ENCODE measurements at regions not wholly inside any gene's neighbourhood (a gene's known extent, or its start where the extent isn't known, plus 50 kb on each side); places are given as distances from the start of the nearest gene placed in this dataset.

DNA sequence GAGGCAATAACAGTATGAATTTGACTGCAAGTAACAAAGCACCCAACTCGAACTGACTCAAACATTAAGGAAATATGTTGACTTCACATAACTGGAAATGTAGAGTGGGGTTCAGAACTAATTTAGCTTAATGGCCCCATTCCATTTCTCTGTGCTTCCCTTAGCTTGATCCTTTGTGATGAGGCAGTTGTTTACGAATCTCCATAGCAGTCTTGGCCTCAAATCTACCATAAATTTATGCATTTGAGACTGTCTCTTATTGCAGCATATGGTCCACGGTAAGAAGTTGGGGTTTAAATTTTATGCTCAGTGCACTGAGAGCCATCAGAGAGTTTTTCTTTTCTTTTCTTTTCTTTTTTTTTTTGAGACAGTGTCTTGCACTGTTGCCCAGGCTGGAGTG is 148.7 kb upstream of the POU1F1 start:
- TF ChIP-seq, protein P1, sequence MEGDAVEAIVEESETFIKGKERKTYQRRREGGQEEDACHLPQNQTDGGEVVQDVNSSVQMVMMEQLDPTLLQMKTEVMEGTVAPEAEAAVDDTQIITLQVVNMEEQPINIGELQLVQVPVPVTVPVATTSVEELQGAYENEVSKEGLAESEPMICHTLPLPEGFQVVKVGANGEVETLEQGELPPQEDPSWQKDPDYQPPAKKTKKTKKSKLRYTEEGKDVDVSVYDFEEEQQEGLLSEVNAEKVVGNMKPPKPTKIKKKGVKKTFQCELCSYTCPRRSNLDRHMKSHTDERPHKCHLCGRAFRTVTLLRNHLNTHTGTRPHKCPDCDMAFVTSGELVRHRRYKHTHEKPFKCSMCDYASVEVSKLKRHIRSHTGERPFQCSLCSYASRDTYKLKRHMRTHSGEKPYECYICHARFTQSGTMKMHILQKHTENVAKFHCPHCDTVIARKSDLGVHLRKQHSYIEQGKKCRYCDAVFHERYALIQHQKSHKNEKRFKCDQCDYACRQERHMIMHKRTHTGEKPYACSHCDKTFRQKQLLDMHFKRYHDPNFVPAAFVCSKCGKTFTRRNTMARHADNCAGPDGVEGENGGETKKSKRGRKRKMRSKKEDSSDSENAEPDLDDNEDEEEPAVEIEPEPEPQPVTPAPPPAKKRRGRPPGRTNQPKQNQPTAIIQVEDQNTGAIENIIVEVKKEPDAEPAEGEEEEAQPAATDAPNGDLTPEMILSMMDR (IDR thresholded peaks at IDR 0.05), result no peak
- no peak for TF ChIP-seq POLR2A (IDR thresholded peaks at IDR 0.05)

Data from body of pancreas (tissue), 4 donors.